PFSK-1 (cell line): ENCODE measurements at regions not wholly inside any gene's neighbourhood (a gene's known extent, or its start where the extent isn't known, plus 50 kb on each side); places are given as distances from the start of the nearest gene placed in this dataset.
A peak's percentile ranks its signal among the peaks of the same experiment; 100 is the strongest.

ENCODE experiments used
- FOXP2 ChIP-seq: optimal IDR thresholded peaks from 2 replicates; pipeline ENCODE3; 2011; ENCODE audit warnings: borderline replicate concordance, control low read depth, inconsistent platforms; ENCODE audit not compliant: insufficient read depth; ENCODE audit errors: extremely low read length, extremely low read depth
- POLR2AphosphoS5 ChIP-seq: IDR thresholded peaks from 2 replicates; pipeline ENCODE4 v1.6.1; 2012; ENCODE audit warnings: low read depth, mild to moderate bottlenecking, control low read depth, low read length, moderate library complexity
- SIN3A ChIP-seq: IDR thresholded peaks from 2 replicates; pipeline ENCODE4 v1.6.1; 2012; ENCODE audit warnings: mild to moderate bottlenecking, low read length, moderate library complexity, borderline replicate concordance; ENCODE audit not compliant: insufficient read depth
- TAF1 ChIP-seq: IDR thresholded peaks from 2 replicates; pipeline ENCODE4 v1.6.1; 2012; ENCODE audit warnings: low read length, control low read depth, borderline replicate concordance; ENCODE audit not compliant: insufficient read depth
- TF ChIP-seq, protein P1 (sequence below), 2 experiments: IDR thresholded peaks; 2 replicates each; pipeline versions ENCODE4 v1.6.1 to v1.8.0; 2011 to 2012; ENCODE audit warnings: low read depth in 2 of 2, low read length in 2 of 2, control low read depth in 1 of 2, inconsistent platforms in 1 of 2, mild to moderate bottlenecking in 1 of 2, moderate library complexity in 1 of 2; ENCODE audit not compliant: insufficient read depth in 1 of 2

DNA sequence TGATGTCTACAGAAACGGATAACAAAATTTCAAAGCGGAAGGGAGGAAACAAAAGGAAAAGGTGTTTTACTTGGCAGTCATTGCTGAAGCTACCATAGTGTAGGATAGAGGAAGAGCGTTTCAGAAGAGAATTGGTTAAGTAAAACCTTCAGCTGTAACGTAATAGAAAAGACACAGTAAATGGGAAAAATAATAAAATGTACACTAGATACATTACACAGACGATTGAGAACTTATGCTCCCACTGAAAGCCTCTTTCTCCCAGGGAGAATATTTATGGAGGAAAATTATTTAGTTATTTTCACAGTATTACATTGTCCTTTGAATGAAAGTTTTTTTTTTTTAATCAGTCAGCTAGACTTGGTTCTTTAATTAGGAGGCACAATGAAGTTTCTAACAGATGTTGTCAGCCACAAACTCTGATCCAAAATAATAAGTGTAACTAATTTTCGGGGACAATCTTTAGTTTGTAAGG, 90.7 kb upstream of the PRDM1 start:
- no peak for TF ChIP-seq SIN3A
- no peak for TF ChIP-seq FOXP2
- TF ChIP-seq TAF1: no peak
- TF ChIP-seq POLR2AphosphoS5: no peak
- TF ChIP-seq, protein P1, sequence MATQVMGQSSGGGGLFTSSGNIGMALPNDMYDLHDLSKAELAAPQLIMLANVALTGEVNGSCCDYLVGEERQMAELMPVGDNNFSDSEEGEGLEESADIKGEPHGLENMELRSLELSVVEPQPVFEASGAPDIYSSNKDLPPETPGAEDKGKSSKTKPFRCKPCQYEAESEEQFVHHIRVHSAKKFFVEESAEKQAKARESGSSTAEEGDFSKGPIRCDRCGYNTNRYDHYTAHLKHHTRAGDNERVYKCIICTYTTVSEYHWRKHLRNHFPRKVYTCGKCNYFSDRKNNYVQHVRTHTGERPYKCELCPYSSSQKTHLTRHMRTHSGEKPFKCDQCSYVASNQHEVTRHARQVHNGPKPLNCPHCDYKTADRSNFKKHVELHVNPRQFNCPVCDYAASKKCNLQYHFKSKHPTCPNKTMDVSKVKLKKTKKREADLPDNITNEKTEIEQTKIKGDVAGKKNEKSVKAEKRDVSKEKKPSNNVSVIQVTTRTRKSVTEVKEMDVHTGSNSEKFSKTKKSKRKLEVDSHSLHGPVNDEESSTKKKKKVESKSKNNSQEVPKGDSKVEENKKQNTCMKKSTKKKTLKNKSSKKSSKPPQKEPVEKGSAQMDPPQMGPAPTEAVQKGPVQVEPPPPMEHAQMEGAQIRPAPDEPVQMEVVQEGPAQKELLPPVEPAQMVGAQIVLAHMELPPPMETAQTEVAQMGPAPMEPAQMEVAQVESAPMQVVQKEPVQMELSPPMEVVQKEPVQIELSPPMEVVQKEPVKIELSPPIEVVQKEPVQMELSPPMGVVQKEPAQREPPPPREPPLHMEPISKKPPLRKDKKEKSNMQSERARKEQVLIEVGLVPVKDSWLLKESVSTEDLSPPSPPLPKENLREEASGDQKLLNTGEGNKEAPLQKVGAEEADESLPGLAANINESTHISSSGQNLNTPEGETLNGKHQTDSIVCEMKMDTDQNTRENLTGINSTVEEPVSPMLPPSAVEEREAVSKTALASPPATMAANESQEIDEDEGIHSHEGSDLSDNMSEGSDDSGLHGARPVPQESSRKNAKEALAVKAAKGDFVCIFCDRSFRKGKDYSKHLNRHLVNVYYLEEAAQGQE (IDR thresholded peaks at IDR 0.05; ENCODE audit: insufficient read depth in 1 of 2, low read depth in 2 of 2, low read length in 2 of 2): no peak

DNA sequence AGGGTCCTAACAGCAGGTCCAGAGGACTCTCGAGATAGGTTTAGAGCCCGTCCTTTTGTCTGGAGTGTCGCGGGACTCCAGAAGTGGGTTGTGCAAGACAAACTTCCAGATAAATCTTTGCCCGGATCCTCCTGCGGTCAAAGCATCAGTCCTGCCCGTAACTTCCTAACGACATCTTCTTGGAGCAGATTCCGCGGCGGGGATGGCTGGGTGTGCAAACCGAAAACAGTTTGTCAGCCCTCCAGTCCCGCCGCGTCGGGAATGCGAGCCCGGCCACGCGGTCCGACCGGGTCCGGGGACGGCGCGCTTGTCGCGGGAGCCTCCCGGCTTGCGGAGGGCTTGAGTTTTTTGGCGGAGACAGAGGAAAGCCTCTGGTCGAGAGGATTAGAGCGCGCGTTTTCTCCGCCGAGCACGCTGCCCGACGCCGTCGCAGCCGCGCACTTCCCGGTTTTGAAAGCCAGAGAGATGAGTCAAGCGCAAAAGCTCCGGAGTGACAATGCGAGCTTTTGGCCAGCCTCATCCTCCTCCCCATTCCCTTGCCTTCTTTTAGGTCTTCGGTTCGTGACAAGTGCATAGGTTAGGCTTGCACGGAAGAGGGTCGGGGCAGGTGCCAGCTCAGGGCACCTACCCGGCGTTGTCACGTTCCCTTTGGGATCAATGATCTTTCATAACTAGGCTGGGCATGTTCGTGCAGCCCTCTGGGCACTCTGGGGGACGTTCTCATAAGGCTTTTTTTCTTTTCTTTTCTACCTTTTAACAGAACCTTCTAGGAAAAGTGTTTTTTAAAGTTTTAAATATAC, 91.3 kb upstream of the PRDM1 start:
- TF ChIP-seq SIN3A (no peak), FOXP2 (no peak), TAF1 (no peak), POLR2AphosphoS5 (no peak)
- TF ChIP-seq, protein P1 (IDR thresholded peaks at IDR 0.05; ENCODE audit: insufficient read depth in 1 of 2, low read depth in 2 of 2, low read length in 2 of 2): no peak

DNA sequence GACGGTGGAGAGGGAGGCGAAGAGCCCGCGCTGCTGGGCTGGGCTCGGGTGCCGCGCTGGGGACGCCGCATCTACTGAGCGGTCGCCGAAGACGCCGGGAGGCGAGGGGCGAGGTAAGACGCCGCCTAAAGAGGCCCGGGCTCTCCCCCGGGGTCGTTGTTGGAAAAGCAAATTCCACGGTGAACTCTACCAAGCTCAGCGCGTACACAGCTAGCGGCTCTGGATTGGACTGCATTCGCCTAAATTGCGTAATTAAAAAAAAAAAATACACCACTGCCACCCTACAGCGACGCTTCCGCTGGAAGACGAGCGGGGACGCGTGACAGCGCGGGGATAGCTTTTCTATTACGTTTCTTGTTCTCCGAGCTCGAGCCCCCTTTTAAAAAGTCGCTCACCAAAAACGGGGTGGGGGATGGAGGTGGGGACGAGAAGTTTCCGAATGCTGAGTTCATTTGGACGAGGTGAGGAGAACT, 92.0 kb upstream of the PRDM1 start:
- TF ChIP-seq SIN3A (no peak), POLR2AphosphoS5 (no peak), TAF1 (no peak), FOXP2 (no peak)
- TF ChIP-seq, protein P1 (IDR thresholded peaks at IDR 0.05; ENCODE audit: insufficient read depth in 1 of 2, low read depth in 2 of 2, low read length in 2 of 2): no peak

DNA sequence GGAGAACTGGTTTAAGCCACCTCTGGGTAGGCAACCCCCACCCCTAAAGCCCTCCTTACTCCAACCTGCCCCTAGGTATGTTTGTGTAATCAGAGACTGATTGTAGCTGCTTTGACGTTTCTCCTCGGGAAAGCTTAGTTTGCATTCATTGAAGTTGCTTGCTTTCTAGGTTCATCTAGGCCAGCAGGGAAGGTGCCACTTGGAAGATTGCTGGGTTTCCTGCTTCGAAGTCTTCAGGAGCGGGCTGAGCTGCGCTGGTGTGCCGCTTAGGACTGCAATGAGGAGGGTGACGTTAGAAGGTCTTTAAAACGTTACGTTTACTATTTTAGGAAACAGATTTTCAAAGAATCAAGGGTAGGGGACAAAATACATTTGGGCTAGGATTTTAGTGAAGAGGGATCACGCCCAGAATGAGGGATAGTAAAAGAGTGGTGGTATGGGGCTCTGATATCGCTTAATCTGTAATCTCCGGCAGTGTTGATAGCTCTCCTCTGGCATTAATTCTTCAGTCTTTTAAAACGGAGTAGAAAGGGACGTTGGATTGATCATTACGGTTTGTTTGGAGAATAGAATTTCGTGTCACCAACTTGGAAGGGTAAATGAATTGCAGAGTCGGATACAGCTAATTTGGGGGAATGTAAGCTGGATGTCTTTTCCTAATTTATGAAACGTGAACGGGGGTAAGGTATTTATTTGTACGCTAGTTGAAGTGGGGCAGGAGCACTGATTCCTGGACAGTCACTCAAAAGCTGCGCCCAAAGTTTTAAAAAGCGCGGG, 92.6 kb upstream of the PRDM1 start:
- TF ChIP-seq POLR2AphosphoS5 (no peak), FOXP2 (no peak)

DNA sequence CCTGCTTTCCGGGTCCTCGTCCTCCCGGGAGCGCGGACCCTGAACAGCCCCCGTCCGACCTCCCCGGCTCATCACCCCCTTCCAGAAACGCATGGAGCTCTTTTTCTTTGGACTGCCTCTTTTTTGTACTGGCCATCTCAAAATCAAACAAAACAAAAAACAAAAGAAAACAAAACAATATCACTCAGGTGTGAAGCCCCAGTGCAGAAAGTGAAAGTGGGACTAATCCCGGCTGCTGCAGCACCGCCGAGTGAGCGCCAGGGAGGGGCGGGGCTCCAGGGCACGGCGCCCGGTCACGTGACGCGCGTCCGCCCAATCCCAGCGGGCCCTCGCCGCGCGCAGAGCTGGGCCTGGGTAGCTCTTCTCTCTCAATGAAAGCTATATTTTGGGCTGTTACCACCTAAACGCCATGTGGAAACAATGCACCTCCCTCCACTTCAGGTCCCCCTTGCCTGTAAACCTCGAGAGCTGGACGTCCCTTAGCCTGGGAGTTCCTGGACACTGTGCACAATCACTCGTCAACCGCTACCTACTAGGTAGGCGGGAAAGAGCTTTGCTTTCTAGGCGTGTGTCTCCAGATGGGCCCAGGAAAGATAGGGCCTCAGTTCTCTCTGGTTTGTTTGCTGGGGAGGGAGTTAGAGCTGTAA, 93.7 kb upstream of the PRDM1 start:
- TF ChIP-seq SIN3A (no peak), POLR2AphosphoS5 (peak; percentile 52; the same call in 1 of the 2 replicates)
